Renal cortex interstitium (tissue), 11 donors: ENCODE measurements at regions not wholly inside any gene's neighbourhood (a gene's known extent, or its start where the extent isn't known, plus 50 kb on each side); places are given as distances from the start of the nearest gene placed in this dataset.

Experiments used
- DNase-seq, 11 donors: peaks; one replicate each; pipeline ENCODE4 v3.0.0-alpha.2; 2013; ENCODE audit warnings: low read depth in 9 of 11, low spot score in 4 of 11; ENCODE audit errors: extremely low read depth in 1 of 11

DNA sequence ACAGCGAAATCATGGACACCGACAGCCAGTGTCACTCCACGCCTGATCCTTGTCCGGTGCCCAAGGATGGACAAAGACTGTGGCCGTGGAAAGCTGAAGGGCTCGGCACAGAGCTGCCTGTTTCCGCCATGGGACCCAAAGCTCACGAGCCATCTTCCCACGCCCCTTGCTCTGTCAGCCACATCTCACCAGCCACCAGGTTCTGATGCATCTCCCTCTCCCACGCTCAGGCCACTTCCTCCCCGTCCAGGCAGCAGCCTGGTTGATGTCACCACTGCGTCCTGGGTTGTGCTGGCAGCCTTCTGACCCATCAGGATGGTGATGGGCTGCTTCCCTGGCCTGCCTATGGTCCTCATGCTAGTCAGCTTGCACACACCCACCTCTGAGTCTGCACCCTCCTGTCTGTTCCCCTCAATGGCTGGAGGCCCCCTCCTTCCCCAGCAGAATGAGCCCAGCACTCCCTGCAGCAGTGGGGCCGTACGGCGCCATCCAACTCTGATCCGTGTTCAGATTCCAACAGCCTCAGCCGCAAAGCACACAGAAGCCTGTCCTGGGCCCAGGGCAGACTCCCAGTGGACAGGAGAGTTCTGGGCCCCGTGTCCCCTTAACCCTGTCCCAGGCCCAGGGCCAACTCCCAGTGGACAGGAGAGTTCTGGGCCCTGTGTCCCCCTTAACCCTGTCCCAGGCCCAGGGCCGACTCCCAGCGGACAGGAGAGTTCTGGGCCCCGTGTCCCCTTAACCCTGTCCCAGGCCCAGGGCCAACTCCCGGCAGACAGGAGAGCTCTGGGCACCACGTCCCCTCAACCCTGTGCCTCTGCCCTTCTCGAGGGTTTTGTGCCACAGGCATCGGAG, 259.5 kb downstream of the BRD1 start:
- DNase-seq: no peak

- DNase-seq: no peak
These were observed 261.0 kb downstream of the BRD1 start for GRCh38 chr22:49566693-49567092.

GRCh38 chr22:49566141-49566541, 261.5 kb downstream of the BRD1 start:
- no peak for DNase-seq

- no peak for DNase-seq
These were observed 262.2 kb downstream of the BRD1 start for GRCh38 chr22:49565516-49565855.

GRCh38 chr22:49564666-49565515, 262.8 kb downstream of the BRD1 start:
- no peak for DNase-seq

GRCh38 chr22:49564054-49564453, 263.6 kb downstream of the BRD1 start:
- no peak for DNase-seq

DNA sequence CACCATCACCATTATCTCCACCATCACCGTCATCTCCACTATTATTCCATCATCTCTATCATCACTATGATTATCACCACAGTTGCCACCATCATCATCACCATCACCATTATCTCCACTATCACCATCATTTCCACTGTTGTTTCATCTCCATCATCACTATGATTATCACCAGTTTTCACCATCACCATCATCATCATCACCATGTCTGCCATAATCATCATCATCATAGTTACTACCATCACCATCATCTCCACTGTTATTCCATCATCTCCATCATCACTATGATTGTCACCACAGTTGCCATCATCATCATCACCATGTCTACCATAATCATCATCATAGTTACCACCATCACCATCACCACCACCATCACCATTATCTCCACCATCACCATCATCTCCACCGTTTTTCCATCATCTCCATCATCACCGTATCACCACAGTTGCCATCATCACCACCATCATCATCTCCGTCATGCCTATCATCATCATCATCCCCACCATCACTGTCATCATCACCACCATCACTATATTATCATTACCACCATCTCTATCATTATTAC, 264.9 kb downstream of the BRD1 start:
- no peak for DNase-seq

DNA sequence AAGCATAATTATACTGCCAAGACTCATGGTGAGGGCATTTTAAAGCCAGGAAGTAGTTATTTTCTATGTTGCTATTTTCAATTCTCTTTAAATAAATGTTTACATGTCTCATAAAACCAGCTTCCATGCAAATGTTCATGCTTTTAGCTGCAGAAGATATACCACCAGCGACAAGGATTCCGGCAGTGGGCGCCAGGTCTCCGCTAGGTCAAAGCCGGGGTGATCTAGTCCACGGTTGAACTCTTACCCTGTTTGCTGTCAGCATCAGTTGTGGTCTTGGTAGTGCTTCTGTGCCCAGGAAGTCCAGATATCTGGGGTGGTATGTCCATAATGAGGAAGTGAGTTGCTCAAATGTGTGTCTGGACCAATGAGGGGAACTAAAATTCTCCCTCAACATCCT, 265.7 kb downstream of the BRD1 start:
- no peak for DNase-seq

- no peak for DNase-seq
These were observed 266.3 kb downstream of the BRD1 start for GRCh38 chr22:49561338-49561737.

GRCh38 chr22:49555526-49555925, 272.1 kb downstream of the BRD1 start:
- no peak for DNase-seq

DNA sequence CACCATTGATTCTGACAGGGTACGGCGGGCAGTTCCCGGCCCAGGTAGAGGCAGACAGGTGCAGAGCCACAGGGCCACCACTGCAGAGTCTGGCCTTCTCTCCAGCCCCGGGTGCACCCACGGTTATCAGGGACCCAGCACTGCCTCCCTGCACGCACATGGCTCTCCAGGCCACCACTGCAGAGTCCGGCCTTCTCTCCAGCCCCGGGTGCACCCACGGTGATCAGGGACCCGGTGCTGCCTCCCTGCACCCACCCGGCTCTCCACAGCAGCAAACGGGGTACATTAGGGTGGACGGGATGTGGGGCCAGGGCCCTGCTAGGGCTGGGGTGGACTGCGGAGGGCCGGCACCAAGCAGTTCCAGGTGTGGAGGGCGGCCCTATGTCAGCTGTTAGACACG, 272.9 kb downstream of the BRD1 start:
- DNase-seq: no peak

DNA sequence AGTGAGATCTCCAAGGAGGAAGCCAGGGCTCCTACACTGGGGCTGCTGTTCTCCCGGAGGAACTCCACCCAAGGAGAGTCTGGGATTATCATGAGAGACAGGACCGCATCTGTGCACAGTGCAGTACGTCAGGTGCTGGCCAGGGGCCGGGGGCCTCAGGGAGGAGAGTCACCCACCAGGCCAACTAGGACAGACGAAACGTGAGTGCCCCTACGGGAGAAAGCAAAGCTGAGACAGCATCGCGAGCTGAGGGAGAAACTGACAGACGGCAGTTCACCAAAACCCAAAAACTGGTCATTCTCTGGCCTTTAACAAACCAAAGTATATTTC, 273.4 kb downstream of the BRD1 start:
- DNase-seq: no peak

DNA sequence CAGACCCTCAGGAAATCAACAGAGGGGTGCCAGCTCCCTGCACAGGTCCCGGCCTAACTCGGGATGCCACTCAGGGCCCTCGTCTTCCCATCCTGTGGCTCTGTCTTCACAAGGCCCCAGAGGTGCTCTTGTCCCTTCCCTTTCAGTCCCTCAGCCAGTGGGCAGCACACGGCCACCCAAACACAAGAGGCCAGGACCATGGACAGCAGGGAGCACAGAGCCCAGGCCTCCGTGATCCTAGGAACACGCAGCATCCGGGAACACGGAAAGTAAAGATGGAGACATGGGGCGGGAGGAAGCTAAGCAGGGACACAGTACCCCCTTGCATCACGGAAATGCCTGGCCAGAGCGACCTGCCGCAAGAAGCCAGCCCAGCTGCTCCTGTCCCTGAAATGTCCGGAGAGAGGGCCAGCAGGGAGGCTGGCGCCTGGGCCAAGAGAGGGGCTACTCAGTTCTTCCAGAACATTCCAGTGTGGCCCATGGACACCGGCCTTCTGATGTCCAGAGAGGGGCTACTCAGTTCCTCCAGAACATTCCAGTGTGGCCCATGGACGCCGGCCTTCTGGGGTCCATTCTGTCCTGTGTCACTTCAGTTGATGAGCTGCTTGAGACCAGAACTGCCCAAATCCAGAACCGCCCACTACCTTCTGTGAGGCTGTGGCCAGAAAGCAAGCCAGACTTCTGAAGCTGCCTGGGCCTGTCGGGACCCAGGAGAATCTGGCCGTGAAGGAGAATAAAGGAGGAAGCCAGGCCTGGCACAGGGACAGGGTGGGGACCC, 274.0 kb downstream of the BRD1 start:
- DNase-seq: peak; percentile 9 to 63 (median 42)

DNA sequence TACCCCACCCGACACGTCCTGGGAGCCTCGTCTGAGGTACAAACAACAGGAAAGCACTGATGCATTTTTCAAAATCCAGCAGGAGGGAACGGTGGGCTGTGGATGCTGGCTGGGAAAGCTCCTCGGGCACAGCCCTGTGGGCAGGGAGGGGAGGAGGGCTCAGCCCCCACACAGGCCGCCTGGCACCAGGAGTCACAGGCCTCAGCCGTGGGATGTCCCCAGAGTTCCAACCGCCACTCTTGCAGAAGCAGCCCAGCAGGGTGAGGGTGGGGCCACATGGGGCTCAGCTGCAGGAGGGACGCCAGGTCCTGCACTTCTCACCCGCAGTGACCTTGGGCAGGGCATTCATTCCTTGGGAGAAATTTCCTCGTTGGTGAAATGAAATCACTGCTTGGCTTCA, 274.6 kb downstream of the BRD1 start:
- DNase-seq: no peak

GRCh38 chr22:49551897-49552614, 275.6 kb downstream of the BRD1 start:
- no peak for DNase-seq

DNA sequence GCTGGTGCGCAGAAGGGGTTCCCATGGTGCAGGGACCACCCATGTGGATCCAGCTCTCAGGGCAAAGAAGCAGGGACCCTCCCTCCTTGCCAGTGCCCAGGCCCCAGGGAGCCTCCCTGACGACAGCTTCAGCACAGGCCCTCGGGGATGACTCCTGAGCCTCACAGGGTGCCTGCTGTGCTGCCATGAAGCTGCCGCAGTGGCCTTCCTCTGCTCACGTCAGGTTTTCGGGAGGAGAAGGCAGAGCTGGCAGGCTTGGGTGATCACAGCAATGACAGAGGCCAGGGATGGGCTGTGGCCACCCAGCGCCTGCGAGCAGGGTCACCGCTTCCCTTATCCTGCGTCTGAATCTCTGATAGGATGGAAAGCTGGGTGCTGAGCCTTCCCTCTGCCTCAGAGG, 276.2 kb downstream of the BRD1 start:
- DNase-seq: no peak

DNA sequence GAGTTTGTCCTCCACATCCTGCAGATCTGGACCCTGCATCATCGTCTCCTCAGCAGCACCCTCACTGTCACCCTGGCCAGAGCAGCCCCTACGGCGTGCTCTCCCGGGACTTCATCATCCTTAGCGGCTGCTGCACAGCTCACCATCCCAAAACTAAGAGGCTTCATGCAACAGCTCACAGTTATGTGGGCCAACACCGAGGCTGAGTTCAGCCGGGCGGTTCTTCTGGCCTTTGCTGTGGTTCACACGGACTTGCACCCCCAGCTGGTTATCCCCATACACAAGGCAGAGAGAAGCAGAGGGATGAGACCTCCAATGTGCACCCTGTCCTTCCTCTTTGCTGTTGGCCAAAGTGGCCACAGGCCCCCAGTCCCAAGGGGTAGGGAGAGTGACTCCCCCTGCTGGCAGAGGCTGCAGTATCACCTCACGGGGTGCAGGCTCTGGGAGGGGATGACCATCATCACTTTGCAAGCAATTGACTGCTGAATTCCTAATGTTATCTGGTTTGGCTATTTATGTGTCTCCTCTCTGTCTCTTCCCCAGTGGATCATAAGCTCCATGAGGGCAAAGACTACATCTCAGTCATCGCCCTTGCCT, 276.8 kb downstream of the BRD1 start:
- no peak for DNase-seq

- DNase-seq: no peak
These were observed 277.6 kb downstream of the BRD1 start for GRCh38 chr22:49550141-49550430.
